ENCODE measurements at regions not wholly inside any gene's neighbourhood (a gene's known extent, or its start where the extent isn't known, plus 50 kb on each side); places are given as distances from the start of the nearest gene placed in this dataset.

DNA sequence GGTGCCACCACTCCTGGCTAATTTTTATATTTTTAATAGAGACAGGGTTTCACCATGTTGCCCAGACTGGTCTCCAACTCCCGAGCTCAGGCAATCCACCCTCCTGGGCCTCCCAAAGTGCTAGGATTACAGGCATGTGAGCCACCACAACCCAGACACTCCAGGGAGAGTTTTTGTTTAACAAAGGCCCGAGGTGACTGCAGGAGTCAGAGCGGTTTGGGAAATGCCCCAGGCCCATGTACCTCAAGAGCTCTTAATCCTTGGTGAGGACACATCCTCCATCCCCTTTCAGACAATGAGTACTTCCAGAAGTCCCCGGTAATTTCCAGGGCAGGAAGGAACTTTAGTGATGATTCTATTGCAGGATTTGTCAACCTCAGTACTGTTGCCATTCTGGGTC lies 176.0 kb downstream of the ESRRB start:
- TF ChIP-seq, protein P1, sequence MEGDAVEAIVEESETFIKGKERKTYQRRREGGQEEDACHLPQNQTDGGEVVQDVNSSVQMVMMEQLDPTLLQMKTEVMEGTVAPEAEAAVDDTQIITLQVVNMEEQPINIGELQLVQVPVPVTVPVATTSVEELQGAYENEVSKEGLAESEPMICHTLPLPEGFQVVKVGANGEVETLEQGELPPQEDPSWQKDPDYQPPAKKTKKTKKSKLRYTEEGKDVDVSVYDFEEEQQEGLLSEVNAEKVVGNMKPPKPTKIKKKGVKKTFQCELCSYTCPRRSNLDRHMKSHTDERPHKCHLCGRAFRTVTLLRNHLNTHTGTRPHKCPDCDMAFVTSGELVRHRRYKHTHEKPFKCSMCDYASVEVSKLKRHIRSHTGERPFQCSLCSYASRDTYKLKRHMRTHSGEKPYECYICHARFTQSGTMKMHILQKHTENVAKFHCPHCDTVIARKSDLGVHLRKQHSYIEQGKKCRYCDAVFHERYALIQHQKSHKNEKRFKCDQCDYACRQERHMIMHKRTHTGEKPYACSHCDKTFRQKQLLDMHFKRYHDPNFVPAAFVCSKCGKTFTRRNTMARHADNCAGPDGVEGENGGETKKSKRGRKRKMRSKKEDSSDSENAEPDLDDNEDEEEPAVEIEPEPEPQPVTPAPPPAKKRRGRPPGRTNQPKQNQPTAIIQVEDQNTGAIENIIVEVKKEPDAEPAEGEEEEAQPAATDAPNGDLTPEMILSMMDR (IDR thresholded peaks at IDR 0.05), result no peak
- intact Hi-C loops (cut with DNase I), result no loop called here
- DNase-seq (no peak), ATAC-seq (no peak)
- no peaks in the 10 kb centered on the region for H3K4me1 ChIP-seq
- H3K27ac ChIP-seq, result no peak overlapping the region
- no peaks in the 10 kb centered on the region for H3K27me3 ChIP-seq
- no peaks in the 10 kb centered on the region for H3K36me3 ChIP-seq
- H3K4me3 ChIP-seq, result no peak overlapping the region
- no peaks in the 10 kb centered on the region for H3K9me3 ChIP-seq

DNA sequence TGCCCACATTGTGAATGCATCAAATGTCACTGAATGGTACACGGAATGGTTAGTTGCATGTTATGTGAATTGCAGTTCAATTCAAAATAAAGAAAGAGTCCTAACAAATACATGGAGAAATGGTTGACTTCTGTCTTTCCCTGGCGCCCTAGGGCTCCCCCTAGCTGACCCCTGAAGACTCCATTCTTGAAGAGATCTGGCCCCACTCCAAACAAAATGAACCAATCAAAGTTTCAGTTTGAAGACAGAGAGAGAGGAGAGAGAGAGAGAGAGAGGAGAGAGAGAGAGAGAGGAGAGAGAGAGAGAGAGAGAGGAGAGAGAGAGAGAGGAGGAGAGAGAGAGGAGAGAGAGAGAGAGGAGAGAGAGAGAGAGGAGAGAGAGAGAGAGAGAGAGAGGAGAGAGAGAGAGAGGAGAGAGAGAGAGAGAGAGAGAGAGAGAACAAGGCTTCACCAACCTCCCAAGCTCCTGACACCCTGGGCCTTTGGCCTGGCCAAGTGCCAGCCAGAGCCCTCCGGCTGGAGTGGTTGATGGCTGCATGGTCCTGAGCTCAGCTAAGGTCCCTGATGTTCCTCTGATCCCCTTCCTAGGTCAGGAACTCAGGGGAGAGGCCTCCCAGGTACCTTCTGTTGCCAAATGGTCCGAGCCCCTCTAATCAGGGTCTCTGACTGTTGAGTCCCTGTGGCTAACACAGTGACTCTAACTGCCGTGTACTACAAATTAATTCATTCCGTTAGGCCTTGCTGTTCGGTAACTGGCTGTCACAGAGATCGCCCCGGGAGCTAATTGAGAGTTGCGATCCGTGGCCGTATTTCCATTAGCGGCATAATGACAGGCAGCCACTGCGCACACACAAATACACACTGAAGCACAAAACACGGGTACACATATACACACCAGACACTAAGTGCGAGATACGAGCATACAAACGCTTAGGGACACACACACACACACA lies 188.8 kb downstream of the ESRRB start:
- no peak for DNase-seq
- intact Hi-C loops (cut with DNase I), result no loop called here
- Histone ChIP-seq H3K9me3 (no peaks in the 10 kb centered on the region), H3K27me3 (no peaks in the 10 kb centered on the region), H3K36me3 (no peaks in the 10 kb centered on the region), H3K4me1 (no peaks in the 10 kb centered on the region), H3K27ac (no peak overlapping the region), H3K4me3 (no peak overlapping the region)
- TF ChIP-seq, protein P1 (IDR thresholded peaks at IDR 0.05), result no peak
- no peak for ATAC-seq

DNA sequence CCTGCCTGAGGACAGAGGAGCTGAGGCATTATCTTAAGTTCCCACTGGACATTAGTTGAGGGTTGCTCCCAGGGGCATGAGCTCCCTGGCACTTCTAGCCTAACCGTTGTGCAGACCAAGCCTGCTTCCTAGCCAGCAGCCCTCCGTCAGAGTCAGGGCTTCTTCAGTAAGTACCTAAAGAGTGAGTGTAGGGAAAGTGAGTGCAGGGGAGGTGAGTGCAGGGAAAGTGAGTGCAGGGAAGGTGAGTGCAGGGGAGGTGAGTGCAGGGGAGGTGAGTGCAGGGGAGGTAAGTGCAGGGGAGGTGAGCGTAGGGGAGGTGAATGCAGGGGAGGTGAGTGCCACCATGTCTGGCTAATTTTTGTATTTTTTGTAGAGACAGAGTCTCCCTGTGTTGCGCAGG lies 190.5 kb downstream of the ESRRB start:
- Histone ChIP-seq H3K4me3 (no peak overlapping the region), H3K4me1 (no peaks in the 10 kb centered on the region), H3K36me3 (no peaks in the 10 kb centered on the region), H3K27me3 (no peaks in the 10 kb centered on the region), H3K9me3 (no peaks in the 10 kb centered on the region), H3K27ac (no peak overlapping the region)
- DNase-seq (no peak), ATAC-seq (no peak)
- intact Hi-C loops (cut with DNase I), result no loop called here
- TF ChIP-seq, protein P1 (IDR thresholded peaks at IDR 0.05), result no peak

DNA sequence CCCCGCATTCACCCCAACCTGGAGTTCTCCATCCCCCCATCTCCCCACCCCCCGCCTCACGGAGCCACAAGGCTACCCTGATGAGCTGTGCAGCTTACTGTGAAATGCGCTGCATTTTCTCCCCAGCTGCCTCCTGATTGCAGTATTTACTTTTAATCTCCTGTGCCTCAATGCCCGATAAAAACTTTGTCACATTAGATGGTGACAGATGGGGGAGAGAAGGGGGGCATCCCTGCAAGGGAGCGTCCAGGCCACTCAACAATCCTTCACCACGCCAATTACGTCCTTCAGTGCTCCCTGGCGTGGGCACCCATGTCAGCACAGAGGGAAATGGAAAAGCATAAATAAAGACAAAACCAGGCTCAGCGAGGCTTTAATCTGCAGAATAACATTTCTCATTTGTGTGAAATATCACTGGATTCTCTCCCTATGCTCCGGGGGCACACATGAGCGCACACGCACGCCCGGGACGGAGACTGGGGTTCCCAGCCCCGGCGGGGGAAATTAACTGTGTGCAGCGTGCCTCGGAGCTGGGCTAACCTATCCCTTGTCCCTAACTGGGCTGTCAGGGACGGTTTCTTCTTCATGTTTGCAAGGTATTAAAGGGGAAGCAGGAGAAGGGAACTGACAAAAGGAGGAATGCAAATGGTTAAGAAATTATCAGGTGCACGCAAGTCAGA lies 186.7 kb upstream of the VASH1 start:
- Histone ChIP-seq H3K9me3 (no peaks in the 10 kb centered on the region), H3K4me1 (no peaks in the 10 kb centered on the region), H3K27ac (no peak overlapping the region), H3K36me3 (no peaks in the 10 kb centered on the region), H3K4me3 (no peak overlapping the region), H3K27me3 (peaks cover 0 to 10% of the 10 kb centered on the region in 2 donors)
- intact Hi-C loops (cut with DNase I), result no loop called here
- DNase-seq (no peak), ATAC-seq (no peak)
- TF ChIP-seq, protein P1 (IDR thresholded peaks at IDR 0.05), result no peak

DNA sequence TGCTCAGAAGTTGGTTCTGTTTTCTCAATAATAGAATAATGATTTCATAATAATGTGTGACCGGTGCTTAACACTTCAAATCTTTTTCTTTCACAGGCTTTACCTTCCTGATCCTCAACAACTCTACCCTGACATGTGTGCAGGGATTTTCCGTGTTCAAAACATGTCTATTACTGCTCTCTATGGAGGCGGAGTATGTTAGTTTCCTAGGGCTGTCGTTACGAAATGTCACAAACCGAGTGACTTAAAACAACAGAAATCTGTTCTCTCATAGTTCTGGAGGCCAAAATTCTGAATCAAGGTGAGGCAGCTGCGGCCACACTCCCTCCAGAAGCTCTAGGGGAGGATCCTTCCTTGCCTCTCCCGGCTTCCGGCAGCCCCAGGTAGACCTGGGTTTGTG lies 186.2 kb upstream of the VASH1 start:
- no peaks in the 10 kb centered on the region for H3K36me3 ChIP-seq
- H3K27ac ChIP-seq, result no peak overlapping the region
- no peak for ATAC-seq
- intact Hi-C loops (cut with DNase I), result no loop called here
- TF ChIP-seq, protein P1 (IDR thresholded peaks at IDR 0.05), result no peak
- H3K4me3 ChIP-seq, result no peak overlapping the region
- no peak for DNase-seq
- H3K4me1 ChIP-seq, result no peaks in the 10 kb centered on the region
- H3K27me3 ChIP-seq, result peaks cover 0 to 10% of the 10 kb centered on the region in 2 donors
- H3K9me3 ChIP-seq, result no peaks in the 10 kb centered on the region

Measured in left lung (tissue), 4 donors.